Ishikawa (cell line): ENCODE measurements at regions not wholly inside any gene's neighbourhood (a gene's known extent, or its start where the extent isn't known, plus 50 kb on each side); places are given as distances from the start of the nearest gene placed in this dataset.

Experiments used
- CEBPB ChIP-seq: IDR thresholded peaks from 2 replicates; pipeline ENCODE4 v1.6.1; 2012
- CREB1 ChIP-seq: IDR thresholded peaks from 2 replicates; pipeline ENCODE4 v1.6.1; 2012; ENCODE audit warnings: low read depth
- EGR1 ChIP-seq: IDR thresholded peaks from 2 replicates; pipeline ENCODE4 v1.6.1; 2012
- EP300 ChIP-seq: IDR thresholded peaks from 2 replicates; pipeline ENCODE4 v1.6.1; 2012; ENCODE audit warnings: borderline replicate concordance
- FOXM1 ChIP-seq: IDR thresholded peaks from 2 replicates; pipeline ENCODE4 v1.6.1; 2012; ENCODE audit warnings: low read depth, borderline replicate concordance
- NFIC ChIP-seq: IDR thresholded peaks from 2 replicates; pipeline ENCODE4 v1.6.1; 2012
- RAD21 ChIP-seq: IDR thresholded peaks from 2 replicates; pipeline ENCODE4 v1.6.1; 2012; ENCODE audit warnings: low read depth
- TAF1 ChIP-seq: IDR thresholded peaks from 2 replicates; pipeline ENCODE4 v1.6.1; 2012; ENCODE audit warnings: low read depth, mild to moderate bottlenecking
- TCF12 ChIP-seq: IDR thresholded peaks from 2 replicates; pipeline ENCODE4 v1.6.1; 2012; ENCODE audit warnings: low read depth
- TEAD4 ChIP-seq: IDR thresholded peaks from 2 replicates; pipeline ENCODE4 v1.6.1; 2012
- YY1 ChIP-seq: IDR thresholded peaks from 2 replicates; pipeline ENCODE4 v1.6.1; 2012; ENCODE audit warnings: low read depth
- ZBTB7A ChIP-seq: IDR thresholded peaks from 2 replicates; pipeline ENCODE4 v1.6.1; 2012; ENCODE audit warnings: low read depth
- TF ChIP-seq, protein P1 (sequence below): IDR thresholded peaks from 2 replicates; pipeline ENCODE4 v1.6.1; 2012
- TF ChIP-seq, protein P2 (sequence below): IDR thresholded peaks from 2 replicates; pipeline ENCODE4 v1.6.1; 2012; ENCODE audit warnings: low read depth, mild to moderate bottlenecking
- TF ChIP-seq, protein P3 (sequence below): IDR thresholded peaks from 2 replicates; pipeline ENCODE4 v1.6.1; 2012

DNA sequence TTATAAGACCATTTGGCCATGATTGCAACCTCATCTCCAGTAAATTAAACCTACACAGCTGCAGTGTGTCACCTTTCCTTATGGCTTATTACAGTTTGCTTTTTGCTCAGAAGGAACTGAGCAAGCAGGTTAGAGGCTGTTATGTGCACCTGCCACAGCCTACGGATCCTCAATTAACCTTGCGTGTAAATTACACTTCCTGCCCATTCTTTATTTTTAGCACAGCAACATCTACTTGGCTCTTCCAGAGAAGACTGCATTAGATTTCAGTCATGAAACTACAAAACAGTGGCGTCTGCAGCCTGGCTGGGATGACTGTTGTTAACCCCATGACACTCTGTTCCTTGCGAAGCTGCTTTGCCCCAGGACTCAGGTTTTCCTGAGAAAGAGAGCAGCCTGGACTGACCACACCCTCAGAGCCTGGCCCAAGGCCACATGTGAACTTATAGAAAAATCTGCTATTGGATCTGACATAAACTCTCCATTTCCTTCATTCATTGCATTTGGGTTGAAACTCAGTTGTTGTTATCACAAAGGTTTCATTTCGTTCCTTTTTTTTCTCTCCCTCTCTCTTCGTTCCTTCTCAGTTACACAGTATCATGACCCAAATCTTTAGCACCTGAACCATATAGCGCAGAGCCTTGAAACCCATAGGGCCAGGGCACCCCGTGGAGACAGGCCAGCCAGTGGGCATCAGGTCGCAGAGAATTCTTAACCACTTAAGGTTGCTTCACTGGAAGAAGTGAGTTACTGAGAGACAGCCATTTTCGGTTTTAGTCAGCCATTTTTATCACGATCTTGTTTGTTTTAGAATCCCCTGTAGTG, 138.6 kb downstream of the PALM2AKAP2 start:
- TF ChIP-seq RAD21 (no peak), ZBTB7A (no peak), CEBPB (no peak), TAF1 (no peak), YY1 (no peak), CREB1 (no peak), FOXM1 (no peak), EP300 (no peak), TEAD4 (no peak), EGR1 (no peak), TCF12 (no peak)
- TF ChIP-seq, protein P1, sequence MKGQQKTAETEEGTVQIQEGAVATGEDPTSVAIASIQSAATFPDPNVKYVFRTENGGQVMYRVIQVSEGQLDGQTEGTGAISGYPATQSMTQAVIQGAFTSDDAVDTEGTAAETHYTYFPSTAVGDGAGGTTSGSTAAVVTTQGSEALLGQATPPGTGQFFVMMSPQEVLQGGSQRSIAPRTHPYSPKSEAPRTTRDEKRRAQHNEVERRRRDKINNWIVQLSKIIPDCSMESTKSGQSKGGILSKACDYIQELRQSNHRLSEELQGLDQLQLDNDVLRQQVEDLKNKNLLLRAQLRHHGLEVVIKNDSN, result no peak
- TF ChIP-seq, protein P2, sequence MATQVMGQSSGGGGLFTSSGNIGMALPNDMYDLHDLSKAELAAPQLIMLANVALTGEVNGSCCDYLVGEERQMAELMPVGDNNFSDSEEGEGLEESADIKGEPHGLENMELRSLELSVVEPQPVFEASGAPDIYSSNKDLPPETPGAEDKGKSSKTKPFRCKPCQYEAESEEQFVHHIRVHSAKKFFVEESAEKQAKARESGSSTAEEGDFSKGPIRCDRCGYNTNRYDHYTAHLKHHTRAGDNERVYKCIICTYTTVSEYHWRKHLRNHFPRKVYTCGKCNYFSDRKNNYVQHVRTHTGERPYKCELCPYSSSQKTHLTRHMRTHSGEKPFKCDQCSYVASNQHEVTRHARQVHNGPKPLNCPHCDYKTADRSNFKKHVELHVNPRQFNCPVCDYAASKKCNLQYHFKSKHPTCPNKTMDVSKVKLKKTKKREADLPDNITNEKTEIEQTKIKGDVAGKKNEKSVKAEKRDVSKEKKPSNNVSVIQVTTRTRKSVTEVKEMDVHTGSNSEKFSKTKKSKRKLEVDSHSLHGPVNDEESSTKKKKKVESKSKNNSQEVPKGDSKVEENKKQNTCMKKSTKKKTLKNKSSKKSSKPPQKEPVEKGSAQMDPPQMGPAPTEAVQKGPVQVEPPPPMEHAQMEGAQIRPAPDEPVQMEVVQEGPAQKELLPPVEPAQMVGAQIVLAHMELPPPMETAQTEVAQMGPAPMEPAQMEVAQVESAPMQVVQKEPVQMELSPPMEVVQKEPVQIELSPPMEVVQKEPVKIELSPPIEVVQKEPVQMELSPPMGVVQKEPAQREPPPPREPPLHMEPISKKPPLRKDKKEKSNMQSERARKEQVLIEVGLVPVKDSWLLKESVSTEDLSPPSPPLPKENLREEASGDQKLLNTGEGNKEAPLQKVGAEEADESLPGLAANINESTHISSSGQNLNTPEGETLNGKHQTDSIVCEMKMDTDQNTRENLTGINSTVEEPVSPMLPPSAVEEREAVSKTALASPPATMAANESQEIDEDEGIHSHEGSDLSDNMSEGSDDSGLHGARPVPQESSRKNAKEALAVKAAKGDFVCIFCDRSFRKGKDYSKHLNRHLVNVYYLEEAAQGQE, result no peak

GRCh38 chr9:109919736-109920408, 139.9 kb downstream of the PALM2AKAP2 start:
- no peak for TF ChIP-seq TCF12
- TF ChIP-seq, protein P1, result peak; percentile 32; the same call in 1 of the 2 replicates

DNA sequence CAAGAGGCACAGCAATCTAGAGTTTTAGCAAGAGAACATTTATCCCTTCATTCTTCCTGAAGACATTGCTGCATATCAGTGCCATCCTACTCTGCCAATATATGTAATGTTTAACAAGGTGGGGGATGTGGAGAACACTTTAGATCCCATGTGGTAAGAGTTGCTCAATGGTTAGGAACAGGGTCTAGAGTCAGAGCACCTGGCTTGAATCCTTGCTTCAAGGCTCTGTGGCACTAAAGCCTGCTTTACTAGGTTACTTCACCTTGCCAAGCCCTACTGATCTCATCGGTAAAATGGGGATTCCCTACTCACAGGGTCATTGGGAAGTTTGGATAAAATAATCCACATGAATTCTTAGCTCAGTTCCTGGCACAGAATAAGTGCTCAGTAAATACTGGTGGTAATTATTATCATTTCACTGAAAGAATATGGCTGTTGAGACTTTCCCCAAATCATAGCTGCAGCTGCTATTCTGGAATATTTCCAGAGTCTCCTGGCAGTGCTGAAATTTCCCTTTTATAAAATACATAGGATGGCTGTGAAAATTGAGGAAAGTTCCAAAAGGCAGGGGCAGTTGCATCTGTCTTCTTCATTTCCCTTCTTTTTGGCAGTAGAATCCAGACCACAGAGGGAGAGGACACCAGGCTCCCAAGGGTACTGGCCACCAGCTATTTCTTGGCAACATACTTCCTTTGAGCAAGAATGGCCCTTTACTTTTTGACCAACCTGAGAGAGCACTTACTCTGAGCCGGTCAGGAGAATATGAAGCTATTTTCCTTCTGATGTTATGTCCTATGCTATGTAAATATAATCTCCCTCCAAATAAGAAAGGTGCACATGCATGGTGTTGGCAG, 142.8 kb downstream of the PALM2AKAP2 start:
- TF ChIP-seq, protein P2, result no peak
- TF ChIP-seq NFIC (no peak), FOXM1 (no peak), CREB1 (no peak), TAF1 (no peak)

- TF ChIP-seq, protein P2, result no peak
- TF ChIP-seq CEBPB (no peak), NFIC (no peak)
Observed at GRCh38 chr9:109923471-109923760, 143.4 kb downstream of the PALM2AKAP2 start.

DNA sequence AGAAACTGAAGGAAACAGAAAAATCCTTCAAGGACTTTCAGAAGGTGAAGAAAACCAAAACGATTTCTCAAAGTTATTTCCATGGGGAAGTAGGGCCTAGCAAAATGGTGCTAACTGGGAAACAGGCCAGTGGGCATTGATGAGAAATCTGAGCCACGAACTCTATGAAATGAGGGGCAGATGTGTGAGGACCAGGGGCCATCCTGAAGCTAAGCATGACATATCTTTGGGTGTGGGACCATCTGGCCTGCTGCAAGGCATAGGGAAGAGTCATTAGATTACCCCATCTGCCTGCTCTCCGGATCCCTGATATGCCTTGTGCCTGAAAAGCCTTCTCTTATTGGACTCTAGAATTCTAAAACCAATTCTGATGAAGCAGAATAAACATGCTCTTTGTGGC, 143.8 kb downstream of the PALM2AKAP2 start:
- TF ChIP-seq EP300 (no peak), CEBPB (no peak), YY1 (no peak), RAD21 (no peak), CREB1 (no peak), TAF1 (no peak), EGR1 (no peak), TEAD4 (no peak), FOXM1 (no peak), NFIC (no peak), TCF12 (no peak), ZBTB7A (no peak)
- TF ChIP-seq, protein P1, result no peak
- TF ChIP-seq, protein P2, result no peak
- TF ChIP-seq, protein P3, sequence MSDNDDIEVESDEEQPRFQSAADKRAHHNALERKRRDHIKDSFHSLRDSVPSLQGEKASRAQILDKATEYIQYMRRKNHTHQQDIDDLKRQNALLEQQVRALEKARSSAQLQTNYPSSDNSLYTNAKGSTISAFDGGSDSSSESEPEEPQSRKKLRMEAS, result no peak
